Thyroid gland (tissue), 4 donors: ENCODE measurements at regions not wholly inside any gene's neighbourhood (a gene's known extent, or its start where the extent isn't known, plus 50 kb on each side); places are given as distances from the start of the nearest gene placed in this dataset.

ENCODE experiments used
- DNase-seq, 2 donors: peaks; one replicate each; pipeline ENCODE4 v3.0.0-alpha.2; 2019
- H3K27ac ChIP-seq, 3 donors: fragments of 200-600 bp; sonication (generic); 1 replicate in 2 of 3; 2 replicates in 1 of 3; pipeline ENCODE4 v1.5.1; 2016 to 2019; ENCODE audit warnings: mild to moderate bottlenecking in 1 of 3, moderate library complexity in 1 of 3
- H3K27me3 ChIP-seq: fragments of 200-600 bp; sonication (generic); one replicate; pipeline ENCODE4 v1.5.1; 2019
- H3K36me3 ChIP-seq, 2 donors: fragments of 200-600 bp; sonication (generic); one replicate each; pipeline ENCODE4 v1.5.1; 2016 to 2019
- H3K4me1 ChIP-seq, 2 donors: fragments of 200-600 bp; sonication (generic); one replicate each; pipeline ENCODE4 v1.5.1; 2017 to 2019
- H3K4me3 ChIP-seq, 3 donors: fragments of 200-600 bp; sonication (generic); replicated peaks in 1 of 3; 1 replicate in 2 of 3; 2 replicates in 1 of 3; pipeline ENCODE4 v1.5.1; 2016; ENCODE audit warnings: mild to moderate bottlenecking in 1 of 3
- H3K9me3 ChIP-seq: fragments of 200-600 bp; sonication (generic); one replicate; pipeline ENCODE4 v1.5.1; 2017
- CTCF ChIP-seq, 6 experiments: fragments of 200-600 bp in 3 of 6; fragments of 450-650 bp in 3 of 6; sonication (generic) in 3 of 6; IDR thresholded peaks; one replicate each; pipeline ENCODE4 v1.5.1; 2016 to 2019; ENCODE audit warnings: antibody characterized with exemption in 6 of 6, mild to moderate bottlenecking in 2 of 6, inconsistent platforms in 1 of 6, moderate library complexity in 1 of 6
- POLR2A ChIP-seq, 2 donors: fragments of 450-650 bp; IDR thresholded peaks; one replicate each; pipeline ENCODE4 v1.6.1; 2017; ENCODE audit warnings: antibody characterized with exemption in 2 of 2, mild to moderate bottlenecking in 2 of 2, moderate library complexity in 1 of 2
- WGBS, 2 donors: methylation state at CpG; one replicate each; pipeline ENCODE4 v1.1.5; 2017; 5-methylcytosine and 5-hydroxymethylcytosine counted together
- intact Hi-C: fragments of 100-400 bp; cut with DNase I; formaldehyde crosslinking; loops from one replicate; pipeline ENCODE4 v1.15.1; 2023

GRCh38 chr6:19755181-19755580 lies 82.0 kb upstream of the ID4 start:
- intact Hi-C loops, result no loop called here
- Histone ChIP-seq H3K27me3 (no peaks in the 10 kb centered on the region), H3K9me3 (no peaks in the 10 kb centered on the region), H3K4me1 (peaks cover 4 to 12% of the 10 kb centered on the region in 2 donors), H3K36me3 (no peaks in the 10 kb centered on the region), H3K4me3 (no peak overlapping the region), H3K27ac (no peak overlapping the region)
- TF ChIP-seq POLR2A (IDR thresholded peaks at IDR 0.05), result no peak
- no peak for TF ChIP-seq CTCF (IDR thresholded peaks at IDR 0.05)
- 85 to 87% methylated on average over 1 of the region's 1 CpG for WGBS, 2 donors
- no peak for DNase-seq

GRCh38 chr6:19757036-19757435 lies 80.1 kb upstream of the ID4 start:
- WGBS, 2 donors, result 47 to 58% methylated on average over 2 of the region's 2 CpGs

GRCh38 chr6:19759117-19759880 lies 77.9 kb upstream of the ID4 start:
- Histone ChIP-seq H3K4me1 (peaks cover 4 to 12% of the 10 kb centered on the region in 2 donors), H3K4me3 (no peak overlapping the region), H3K9me3 (no peaks in the 10 kb centered on the region), H3K27ac (peak overlapping the region in 1 of 3 donors; percentile 7), H3K36me3 (no peaks in the 10 kb centered on the region), H3K27me3 (no peaks in the 10 kb centered on the region)
- DNase-seq, result no peak
- 88 to 91% methylated on average over 3 of the region's 3 CpGs for WGBS, 2 donors
- intact Hi-C loops, result no loop called here
- TF ChIP-seq POLR2A (IDR thresholded peaks at IDR 0.05) (no peak), CTCF (IDR thresholded peaks at IDR 0.05) (no peak)

More at GRCh38 chr6:19757036-19757435, 80.1 kb upstream of the ID4 start:
- intact Hi-C loops, result no loop called here
- Histone ChIP-seq H3K27ac (peak overlapping the region; percentile 65 to 89 (median 76)), H3K4me1 (peaks cover 4 to 12% of the 10 kb centered on the region in 2 donors), H3K9me3 (no peaks in the 10 kb centered on the region), H3K36me3 (no peaks in the 10 kb centered on the region), H3K27me3 (no peaks in the 10 kb centered on the region), H3K4me3 (no peak overlapping the region)
- TF ChIP-seq CTCF (IDR thresholded peaks at IDR 0.05) (no peak), POLR2A (IDR thresholded peaks at IDR 0.05) (no peak)
- DNase-seq, result peak; percentile 10 to 22

GRCh38 chr6:19761121-19761520 lies 76.0 kb upstream of the ID4 start:
- no peak for DNase-seq
- Histone ChIP-seq H3K9me3 (no peaks in the 10 kb centered on the region), H3K4me1 (peaks cover 4 to 12% of the 10 kb centered on the region in 2 donors), H3K36me3 (no peaks in the 10 kb centered on the region), H3K27ac (no peak overlapping the region), H3K4me3 (no peak overlapping the region), H3K27me3 (no peaks in the 10 kb centered on the region)
- intact Hi-C loops, result no loop called here
- 74 to 97% methylated on average over 1 of the region's 1 CpG for WGBS, 2 donors
- TF ChIP-seq CTCF (IDR thresholded peaks at IDR 0.05) (no peak), POLR2A (IDR thresholded peaks at IDR 0.05) (no peak)

- Histone ChIP-seq H3K36me3 (no peaks in the 10 kb centered on the region), H3K27me3 (no peaks in the 10 kb centered on the region), H3K9me3 (no peaks in the 10 kb centered on the region), H3K4me1 (no peaks in the 10 kb centered on the region), H3K27ac (no peak overlapping the region), H3K4me3 (no peak overlapping the region)
- 87 to 88% methylated on average over 5 of the region's 5 CpGs for WGBS, 2 donors
- no peak for DNase-seq
- intact Hi-C loops, result no loop called here
- no peak for TF ChIP-seq POLR2A (IDR thresholded peaks at IDR 0.05)
- no peak for TF ChIP-seq CTCF (IDR thresholded peaks at IDR 0.05)
These were observed 65.3 kb upstream of the ID4 start for GRCh38 chr6:19771753-19772336.
